ENCODE measurements at regions not wholly inside any gene's neighbourhood (a gene's known extent, or its start where the extent isn't known, plus 50 kb on each side); places are given as distances from the start of the nearest gene placed in this dataset.

DNA sequence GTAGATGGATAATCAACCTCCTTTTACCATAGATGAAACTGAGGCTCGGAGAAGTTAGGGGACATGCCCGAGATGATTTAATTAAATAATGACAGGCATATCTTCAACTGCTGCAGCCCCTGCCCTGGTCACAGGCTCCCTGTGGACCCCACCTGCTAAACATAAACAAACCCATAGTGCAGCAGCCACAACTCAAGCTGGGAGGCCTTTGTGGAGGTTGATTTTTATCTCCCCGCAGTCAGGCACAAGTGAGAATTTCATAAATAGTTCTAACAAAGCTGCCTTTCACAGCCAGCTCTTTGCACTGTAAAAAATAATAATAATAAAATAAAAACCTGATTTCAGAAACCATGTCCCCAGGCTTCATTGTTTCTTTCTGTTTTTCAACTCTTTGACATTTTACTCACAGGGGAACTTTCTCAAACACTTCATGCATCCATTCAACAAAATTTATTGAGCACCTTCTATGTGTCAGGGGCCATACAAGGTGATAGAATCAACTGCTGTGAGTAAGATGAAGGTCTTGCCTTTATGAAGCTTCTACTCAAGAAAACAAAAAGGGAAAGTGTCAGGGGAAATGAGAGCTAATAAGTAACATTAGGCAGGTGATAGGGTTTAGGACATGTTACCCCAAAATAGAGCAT is 393.6 kb upstream of the PROK2 start:
- FAIRE-seq (no peak), DNase-seq (ENCODE audit: low read depth, low spot score) (no peak)
- ChIA-PET CTCF (no interaction called here), POLR2A (no interaction called here)
- dilution Hi-C loops (cut with MboI; ENCODE audit: extremely low pct_ligation_motif_present, low sequenced_read_pairs) = no loop called here
- H3K79me2 ChIP-seq (ENCODE audit: control insufficient read depth, insufficient read depth, low read length) = no peaks in the 10 kb centered on the region
- no peak overlapping the region for H3K4me2 ChIP-seq (ENCODE audit: insufficient read depth, low read length)
- peaks cover 2 to 11% of the 10 kb centered on the region in 2 experiments for H3K27me3 ChIP-seq (ENCODE audit: control insufficient read depth in 2 of 2, insufficient read depth in 2 of 2, low read length in 2 of 2)
- H3K27ac ChIP-seq (ENCODE audit: insufficient read depth, low read depth, low read length) = no peak overlapping the region
- H4K20me1 ChIP-seq (replicated peaks; ENCODE audit: control insufficient read depth, extremely low read depth, insufficient read depth, low read length) = no peaks in the 10 kb centered on the region
- H3K9ac ChIP-seq (replicated peaks; ENCODE audit: extremely low read depth, insufficient read depth, low read length) = no peak overlapping the region
- H3K36me3 ChIP-seq (ENCODE audit: control insufficient read depth in 2 of 2, extremely low read depth in 1 of 2, insufficient read depth in 2 of 2, low read length in 2 of 2) = no peaks in the 10 kb centered on the region
- H3K9me3 ChIP-seq (replicated peaks; ENCODE audit: control insufficient read depth, insufficient read depth, low read length) = no peaks in the 10 kb centered on the region
- BruUV-seq (replicated peaks) = no TSS peak
- TF ChIP-seq EZH2 (IDR thresholded peaks at IDR 0.05; ENCODE audit: borderline replicate concordance, low read depth, low read length, severe bottlenecking) = no peak
- TF ChIP-seq POLR2AphosphoS5 (IDR thresholded peaks at IDR 0.05; ENCODE audit: insufficient read depth, low read depth, low read length) = no peak
- TF ChIP-seq FOS (IDR thresholded peaks at IDR 0.05; ENCODE audit: borderline replicate concordance, insufficient read depth, low read length) = no peak
- no peak for TF ChIP-seq POLR2A (IDR thresholded peaks at IDR 0.05; ENCODE audit: low read depth, low read length)
- TF ChIP-seq MYC (IDR thresholded peaks at IDR 0.05; ENCODE audit: low read depth, low read length) = no peak
- TF ChIP-seq, protein P1, sequence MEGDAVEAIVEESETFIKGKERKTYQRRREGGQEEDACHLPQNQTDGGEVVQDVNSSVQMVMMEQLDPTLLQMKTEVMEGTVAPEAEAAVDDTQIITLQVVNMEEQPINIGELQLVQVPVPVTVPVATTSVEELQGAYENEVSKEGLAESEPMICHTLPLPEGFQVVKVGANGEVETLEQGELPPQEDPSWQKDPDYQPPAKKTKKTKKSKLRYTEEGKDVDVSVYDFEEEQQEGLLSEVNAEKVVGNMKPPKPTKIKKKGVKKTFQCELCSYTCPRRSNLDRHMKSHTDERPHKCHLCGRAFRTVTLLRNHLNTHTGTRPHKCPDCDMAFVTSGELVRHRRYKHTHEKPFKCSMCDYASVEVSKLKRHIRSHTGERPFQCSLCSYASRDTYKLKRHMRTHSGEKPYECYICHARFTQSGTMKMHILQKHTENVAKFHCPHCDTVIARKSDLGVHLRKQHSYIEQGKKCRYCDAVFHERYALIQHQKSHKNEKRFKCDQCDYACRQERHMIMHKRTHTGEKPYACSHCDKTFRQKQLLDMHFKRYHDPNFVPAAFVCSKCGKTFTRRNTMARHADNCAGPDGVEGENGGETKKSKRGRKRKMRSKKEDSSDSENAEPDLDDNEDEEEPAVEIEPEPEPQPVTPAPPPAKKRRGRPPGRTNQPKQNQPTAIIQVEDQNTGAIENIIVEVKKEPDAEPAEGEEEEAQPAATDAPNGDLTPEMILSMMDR (IDR thresholded peaks at IDR 0.05; ENCODE audit: extremely low read depth in 1 of 2, insufficient read depth in 1 of 2, low read depth in 1 of 2, low read length in 2 of 2) = no peak
- TF ChIP-seq GATA2 (IDR thresholded peaks at IDR 0.05; ENCODE audit: insufficient read depth, insufficient read length, low read depth, low read length) = no peak
- TF ChIP-seq JUN (IDR thresholded peaks at IDR 0.05; ENCODE audit: borderline replicate concordance, insufficient read depth, insufficient read length, low read depth) = no peak
- TF ChIP-seq MAX (IDR thresholded peaks at IDR 0.05; ENCODE audit: insufficient read depth, insufficient read length) = no peak
- intact Hi-C loops (cut with micrococcal nuclease) = no loop called here
- H3K4me3 ChIP-seq (replicated peaks in 1 of 3; ENCODE audit: insufficient read depth in 1 of 3, low read depth in 1 of 3, low read length in 3 of 3) = no peak overlapping the region
- peaks cover 5% of the 10 kb centered on the region for H3K4me1 ChIP-seq (ENCODE audit: control insufficient read depth, extremely low read depth, insufficient read depth, low read length)
- no peaks in the 10 kb centered on the region for H3K9me1 ChIP-seq (replicated peaks; ENCODE audit: control insufficient read depth, extremely low read depth, insufficient read depth, low read length)
- no peak overlapping the region for H2AFZ ChIP-seq (ENCODE audit: low read depth, low read length)

Data from endothelial cell of umbilical vein (primary cell).